DMS79 treated with DMSO at 0.1 percent for 48 hours (cell line): ENCODE measurements at regions not wholly inside any gene's neighbourhood (a gene's known extent, or its start where the extent isn't known, plus 50 kb on each side); places are given as distances from the start of the nearest gene placed in this dataset.

Experiments used
- DNase-seq: peaks from one replicate; lab custom pipeline; 2025; lab: John Stamatoyannopoulos, UW

DNA sequence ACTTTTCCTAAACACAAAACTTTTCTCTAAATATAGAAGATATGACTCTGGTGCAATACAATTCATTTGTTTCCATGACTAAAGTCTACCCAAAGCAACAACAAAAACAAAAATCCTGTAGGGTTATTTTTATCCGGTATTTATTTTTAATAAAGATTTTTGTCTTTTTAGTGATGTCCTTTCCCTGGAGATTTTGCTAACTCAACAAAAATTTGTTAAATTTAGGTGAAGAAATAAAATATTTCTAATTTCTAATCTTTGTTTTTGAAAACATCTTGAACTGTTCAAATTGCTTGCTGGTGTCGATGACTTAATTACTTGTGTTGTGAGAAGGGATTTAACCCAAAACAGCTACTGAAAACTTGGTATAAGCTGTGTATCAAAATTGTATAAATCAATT, 741.8 kb downstream of the HDGFL1 start:
- no peak for DNase-seq

DNA sequence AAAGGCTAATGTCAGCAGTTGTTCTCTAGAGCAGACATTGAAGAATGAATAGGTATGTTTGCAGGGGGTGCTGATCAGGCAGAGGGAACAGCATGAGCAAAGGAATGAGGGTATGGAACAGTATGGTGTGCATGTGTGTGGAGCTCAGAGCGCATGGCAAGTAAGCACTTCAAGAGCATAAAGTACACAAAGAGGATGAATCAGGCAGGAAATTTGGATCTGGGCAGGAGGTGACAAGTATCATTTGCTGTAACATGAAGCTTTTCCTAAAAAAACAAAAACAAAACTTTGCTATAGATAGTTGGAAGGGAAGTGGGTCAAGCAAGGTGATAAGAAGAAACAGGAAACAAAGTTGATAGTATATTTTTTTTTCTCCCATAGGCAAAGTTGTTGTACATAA, 746.8 kb downstream of the HDGFL1 start:
- DNase-seq: no peak

DNA sequence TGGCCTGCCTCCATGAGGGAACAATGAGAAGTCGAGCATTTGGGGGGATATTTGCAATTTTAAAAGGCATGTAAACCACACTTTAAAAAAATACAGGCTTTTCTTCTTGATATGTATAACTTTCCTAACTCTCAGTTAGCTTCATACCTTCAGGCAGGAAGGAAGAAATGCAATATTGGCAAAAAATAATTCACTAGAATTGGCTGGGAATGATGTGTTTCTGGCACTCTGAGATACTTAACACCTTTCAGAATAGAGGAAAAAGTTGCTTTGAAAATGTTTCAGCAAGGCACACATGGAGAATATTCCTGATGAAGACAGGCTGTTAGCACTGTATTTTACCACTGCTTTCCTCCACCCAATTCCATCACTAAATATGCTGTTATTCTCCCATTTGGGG, 747.6 kb downstream of the HDGFL1 start:
- no peak for DNase-seq

DNA sequence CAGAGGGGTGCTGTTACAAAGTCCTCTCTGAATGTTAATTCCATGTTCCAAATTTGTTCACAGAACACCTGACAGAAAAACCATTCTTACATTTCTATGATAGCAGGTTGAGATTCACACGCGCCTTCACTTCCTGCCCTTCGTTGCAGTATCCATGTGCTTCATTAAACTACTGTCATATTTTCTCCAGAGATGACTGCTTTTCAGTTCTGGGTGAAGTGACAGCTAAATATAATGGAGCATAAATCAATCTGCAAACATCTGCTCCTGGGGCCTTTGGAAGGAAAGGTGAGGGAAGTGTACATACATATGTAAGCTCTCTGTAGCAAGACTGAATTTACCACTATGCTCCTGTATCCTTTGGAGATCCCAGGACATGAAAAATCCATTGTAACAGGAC, 750.2 kb downstream of the HDGFL1 start:
- DNase-seq: no peak

DNA sequence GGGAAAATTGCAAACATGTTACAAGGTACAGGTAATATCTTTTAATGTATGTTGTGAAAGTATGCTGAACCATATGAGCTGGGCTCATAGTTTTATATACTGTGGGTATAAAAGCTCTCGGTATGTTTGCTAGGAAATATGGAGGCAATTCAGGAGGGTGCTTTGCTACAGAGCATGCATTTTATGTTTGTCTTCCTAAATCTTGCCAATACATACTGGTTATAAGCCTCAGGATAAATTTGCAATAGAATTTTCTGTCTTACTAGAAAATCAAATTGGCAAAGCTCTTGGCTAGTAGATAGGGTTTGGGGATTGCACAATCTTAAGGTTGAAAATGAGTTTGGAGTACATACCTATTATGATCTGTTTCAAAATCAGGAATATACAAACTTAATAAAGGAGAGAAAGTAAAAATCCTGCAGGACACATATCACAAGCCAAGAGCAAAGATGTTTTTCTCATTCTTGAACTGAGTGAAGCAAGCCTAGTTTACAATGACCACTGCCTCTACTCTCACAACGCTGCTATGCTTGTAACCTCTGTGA, 751.2 kb downstream of the HDGFL1 start:
- DNase-seq: no peak

DNA sequence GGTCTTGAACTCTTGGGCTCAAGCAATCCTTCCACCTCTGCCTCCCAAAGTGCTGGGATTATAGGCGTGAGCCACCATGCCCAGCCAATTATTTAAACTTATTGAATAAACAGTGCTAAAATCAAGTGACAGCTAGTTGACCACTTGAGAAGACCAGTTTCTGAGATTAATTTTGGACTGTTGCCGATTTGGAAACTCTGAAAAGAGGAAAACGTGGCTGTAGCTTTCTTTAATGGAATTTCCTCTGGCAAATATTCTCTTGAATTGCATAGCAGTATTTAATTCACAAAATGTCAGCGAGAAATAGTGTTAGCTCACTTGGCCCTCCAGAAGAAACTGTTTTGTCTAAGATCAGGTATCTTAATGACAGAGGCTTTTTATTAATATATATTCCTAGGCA, 754.5 kb downstream of the HDGFL1 start:
- DNase-seq: no peak

DNA sequence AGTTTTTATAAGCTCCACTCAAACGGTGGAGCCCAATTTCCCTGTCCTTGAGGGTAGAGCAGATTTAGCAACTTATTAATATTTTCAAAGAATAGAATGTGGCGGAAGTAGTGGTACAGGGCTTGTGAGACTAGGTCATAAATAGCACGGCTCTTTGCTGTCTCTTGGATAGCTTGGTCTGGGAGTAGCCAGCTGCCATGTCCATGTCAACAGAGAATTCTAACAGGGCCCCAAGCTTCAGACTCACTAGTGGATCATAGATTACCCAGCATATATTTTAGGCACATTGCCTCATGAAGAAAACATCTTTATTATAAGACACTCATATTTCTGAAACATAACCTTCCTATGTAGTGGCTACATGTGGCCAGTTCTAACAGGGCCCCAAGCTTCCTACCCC, 755.7 kb downstream of the HDGFL1 start:
- no peak for DNase-seq

DNA sequence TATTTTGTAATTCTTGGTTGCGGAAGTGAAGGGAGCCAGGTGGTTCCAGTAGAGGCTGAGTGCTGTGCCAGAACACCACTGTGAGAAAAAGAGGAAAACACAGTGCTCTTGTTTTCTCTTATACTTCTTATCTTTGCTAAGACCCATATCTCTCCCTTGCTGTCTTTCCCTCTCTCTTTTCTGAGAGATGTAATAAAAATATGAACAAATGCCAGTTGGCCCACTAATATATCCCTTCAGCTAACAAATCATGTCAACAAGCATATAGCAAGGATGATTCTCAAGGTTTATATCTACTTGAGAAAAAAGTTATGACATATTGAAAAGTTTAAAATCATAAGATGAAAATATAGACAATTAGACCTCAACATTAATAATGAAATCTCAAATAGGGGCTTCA, 758.3 kb downstream of the HDGFL1 start:
- DNase-seq: no peak

DNA sequence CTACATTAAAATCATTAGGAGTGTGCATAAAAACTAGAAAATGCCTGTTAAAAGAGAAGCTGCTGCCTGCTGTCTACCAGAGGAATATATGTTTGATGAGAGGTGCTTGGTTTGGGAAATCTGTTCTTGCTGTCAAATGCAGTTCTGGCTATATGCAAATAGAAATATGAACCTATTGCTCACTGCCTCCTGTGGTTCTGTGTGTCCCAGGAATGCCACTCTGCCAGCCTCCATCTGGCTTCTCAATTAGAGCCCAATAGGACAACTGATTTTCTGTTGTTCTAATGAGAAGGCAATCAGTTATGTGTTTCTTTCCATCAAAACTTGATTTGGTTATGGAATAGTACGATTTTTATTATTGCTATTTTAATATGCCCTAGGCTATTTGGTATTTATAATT, 759.7 kb downstream of the HDGFL1 start:
- no peak for DNase-seq

DNA sequence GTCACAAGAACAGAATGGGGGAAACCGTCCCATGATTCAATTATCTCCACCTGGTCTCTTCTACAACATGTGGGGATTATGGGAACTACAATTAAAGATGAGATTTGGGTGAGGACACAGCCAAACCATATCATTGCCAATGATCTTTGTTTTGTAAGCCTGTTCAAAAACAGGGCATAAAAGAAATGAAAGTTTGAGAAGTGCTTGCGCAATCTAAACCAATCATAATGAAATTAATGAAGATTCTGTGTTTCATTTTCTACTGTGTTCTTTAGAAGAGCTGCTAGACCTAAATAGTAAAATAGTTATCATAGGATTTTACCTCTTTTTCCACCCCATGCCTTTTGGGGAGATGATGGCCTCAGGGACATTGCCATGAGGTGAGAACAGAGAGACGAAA, 761.3 kb downstream of the HDGFL1 start:
- DNase-seq: no peak

DNA sequence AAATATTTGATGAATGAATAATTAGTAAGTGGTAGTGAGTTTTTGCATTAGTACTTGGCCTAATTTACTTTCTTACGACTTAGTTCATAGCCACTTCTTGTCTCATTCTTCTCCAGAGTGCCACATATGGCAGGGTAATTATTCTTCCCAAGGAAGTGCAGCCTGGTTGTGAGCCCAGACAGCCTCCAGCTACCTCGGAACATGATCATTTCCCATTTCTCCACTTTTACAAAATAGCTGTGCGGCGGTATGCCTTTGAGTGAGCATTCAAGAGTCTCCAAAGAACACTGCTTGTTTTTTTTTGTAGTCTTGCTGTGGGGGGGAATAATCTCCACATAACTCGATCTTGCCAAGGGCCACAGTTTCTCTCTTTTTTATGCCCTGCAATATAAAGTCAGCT, 765.0 kb downstream of the HDGFL1 start:
- no peak for DNase-seq

DNA sequence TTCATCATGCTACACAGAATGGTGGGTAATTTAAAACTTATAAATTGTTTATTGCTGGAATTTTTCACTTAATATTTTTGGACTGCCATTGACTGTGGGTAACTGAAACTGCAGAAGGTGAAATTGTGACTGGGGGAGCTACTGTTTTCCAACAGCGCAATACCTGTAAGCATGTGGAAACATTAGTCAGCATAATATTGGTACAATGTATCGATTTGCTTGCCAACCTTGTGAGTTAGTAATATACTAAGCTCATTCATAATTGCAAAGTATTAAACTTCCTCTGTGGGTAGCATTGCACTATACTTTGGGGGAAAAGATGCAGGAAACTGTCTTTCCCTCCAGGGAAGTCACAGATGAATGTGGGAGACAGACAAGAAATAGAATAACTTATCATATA, 766.5 kb downstream of the HDGFL1 start:
- no peak for DNase-seq

DNA sequence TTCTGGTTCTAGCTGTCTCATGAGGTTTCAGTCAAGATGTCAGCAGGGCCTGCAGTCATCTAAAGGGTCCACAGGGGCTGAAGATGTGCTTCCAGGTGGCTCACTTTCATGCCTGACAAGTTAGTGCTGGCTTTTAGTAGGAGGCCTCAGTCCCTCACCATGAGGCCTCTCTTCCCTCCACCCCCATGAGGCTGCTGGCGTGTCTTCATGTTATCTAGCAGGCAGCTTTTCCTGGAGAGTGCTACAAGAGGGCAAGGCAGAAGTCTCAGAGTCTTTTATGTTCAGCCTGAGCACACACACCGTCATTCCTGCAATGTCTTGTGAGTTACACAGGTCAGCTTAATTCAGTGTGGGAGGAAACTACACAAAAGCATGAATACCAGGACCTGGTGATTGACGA, 769.9 kb downstream of the HDGFL1 start:
- DNase-seq: no peak

DNA sequence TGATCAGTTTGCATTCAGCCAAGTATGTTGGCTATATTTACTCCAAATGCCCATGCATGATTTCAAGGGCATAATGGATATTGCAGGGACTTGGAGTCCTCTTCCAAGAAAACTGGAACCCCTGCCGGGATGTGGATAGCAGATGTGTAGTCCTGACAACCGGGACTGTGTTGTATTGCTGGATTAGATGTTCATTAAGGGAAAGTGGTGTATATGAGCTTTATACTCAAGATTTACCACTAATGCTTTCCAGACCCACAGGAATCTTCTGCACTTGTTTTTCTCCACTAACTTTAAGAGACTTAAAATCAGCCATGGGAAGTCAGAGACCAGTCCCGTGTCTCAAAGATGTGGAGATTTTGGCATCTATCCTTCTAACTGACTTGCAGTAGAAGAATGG, 770.9 kb downstream of the HDGFL1 start:
- no peak for DNase-seq

DNA sequence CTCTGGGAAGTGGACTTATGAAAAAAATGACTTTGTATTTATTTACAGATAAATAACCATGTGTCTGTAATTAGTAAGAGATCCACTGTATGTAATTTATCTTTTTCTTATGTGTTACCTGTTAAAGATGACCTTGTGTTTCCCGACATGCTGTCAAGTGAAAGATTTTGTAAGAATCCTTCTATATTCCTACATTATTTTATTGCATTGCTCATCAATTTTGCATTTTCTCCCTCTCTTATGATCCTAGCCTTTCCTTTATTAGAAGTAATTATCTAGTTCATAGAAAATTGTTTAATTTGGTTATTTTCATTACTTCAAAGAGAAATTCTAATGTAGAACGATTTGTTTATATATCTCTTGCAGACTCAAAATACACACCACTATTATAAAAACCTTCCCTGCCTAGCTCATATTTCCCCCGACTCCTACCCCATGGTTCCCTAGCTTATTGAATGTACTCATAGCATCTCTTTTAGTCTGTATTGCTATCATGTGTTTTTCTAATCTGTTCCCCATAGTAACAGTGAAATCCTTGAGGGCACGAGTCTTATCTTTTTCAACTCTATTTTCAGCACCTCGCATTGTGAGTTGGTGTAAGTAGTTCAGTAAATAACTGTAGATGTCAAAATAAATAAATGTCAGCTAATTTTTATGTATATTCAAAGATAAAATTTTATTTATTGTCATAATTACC, 774.4 kb downstream of the HDGFL1 start:
- DNase-seq: no peak

DNA sequence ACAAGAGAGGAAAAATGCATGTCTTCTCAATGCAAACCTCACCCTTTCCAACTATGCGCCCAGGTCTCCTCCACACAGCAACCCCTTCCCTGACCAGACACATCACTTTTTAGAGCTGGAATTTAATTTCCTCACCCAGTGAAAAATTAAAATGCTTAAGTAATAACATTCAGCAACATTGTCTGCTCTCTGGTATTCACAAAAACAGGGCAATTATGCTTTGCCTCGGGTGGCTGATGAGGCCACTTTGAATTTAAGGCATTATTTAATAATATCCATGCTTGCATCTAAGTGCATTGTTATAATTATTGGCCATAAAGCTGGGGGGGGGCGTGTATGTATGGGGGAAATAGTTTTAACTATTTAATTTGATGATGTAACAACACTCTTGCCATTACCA, 777.8 kb upstream of the NRSN1 start:
- no peak for DNase-seq

DNA sequence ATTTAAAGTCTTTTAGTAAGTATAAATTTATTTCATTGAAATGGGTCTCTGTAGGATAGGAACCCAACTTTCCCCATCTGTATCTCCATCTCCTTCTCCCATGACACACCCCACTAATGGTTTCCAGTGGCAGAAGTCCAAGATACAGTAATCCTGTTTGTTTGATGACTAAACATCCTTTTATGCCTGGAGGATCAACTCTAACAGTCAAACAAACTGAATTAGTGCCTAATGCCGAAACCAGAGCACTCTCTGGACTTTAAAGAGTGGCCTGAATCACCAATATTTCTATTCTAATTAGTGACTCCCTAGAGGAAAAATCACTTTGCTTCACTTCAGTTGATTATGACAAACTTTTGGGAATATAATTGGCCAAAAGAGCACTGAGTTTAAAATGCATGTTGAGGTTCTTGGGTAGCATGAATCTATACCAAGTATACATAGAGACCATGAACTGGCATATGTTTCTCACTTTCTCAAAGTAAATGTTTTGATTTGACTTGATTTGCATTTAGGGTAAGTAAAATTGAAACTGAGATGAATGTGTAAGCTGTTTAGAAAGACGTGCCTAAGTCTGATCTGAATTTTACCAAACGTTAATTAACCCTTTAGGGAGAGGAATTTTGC, 776.4 kb upstream of the NRSN1 start:
- DNase-seq: no peak

DNA sequence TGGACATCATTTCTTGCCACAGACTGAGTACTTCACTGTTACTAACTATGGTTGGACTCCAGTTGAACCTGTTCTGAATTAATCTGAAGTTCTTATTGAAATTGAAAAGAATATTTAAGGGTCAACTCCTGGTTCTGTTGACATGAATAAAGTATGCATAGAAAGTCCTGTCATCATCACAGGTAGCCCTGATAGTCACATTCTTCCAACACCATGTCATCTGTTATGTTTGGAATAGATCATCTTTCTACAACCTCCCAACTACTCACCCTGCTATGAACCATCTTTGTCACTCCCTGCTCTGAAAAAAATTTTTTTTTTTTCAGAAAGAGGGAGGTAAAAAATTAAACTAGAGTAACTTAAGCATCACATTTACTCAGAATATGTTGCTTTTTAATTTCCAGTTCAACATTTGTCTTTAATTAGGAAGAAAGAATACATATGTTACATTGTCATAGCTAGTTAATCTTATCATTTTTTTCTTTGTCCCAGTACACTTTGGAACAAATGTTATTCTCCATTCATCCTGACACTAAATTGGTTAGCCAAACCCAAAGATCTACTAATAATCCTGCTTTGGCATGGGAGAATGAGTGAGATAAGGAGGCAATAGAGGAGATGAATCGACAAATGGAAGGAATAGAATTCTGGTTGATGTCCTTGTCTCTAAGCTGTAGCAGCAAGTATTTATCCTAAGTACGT, 775.1 kb upstream of the NRSN1 start:
- no peak for DNase-seq

DNA sequence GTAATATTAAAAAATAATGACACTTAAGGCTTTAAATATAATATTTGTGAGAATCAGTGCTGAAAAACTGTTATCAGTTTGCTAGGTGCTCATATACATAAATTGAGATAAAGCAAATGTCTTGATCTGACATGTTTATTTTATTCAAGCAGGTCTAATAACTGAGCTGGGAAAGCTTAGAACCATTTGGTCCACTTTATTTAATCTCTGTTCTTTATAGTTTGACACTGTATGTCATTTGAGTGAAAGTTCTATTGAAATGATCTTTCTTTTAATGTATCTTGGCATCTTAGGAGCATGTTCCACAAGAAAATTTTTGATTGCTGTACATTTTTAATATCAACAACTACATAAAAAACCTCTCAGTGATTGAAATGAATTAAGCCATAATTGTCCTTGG, 772.0 kb upstream of the NRSN1 start:
- DNase-seq: no peak

DNA sequence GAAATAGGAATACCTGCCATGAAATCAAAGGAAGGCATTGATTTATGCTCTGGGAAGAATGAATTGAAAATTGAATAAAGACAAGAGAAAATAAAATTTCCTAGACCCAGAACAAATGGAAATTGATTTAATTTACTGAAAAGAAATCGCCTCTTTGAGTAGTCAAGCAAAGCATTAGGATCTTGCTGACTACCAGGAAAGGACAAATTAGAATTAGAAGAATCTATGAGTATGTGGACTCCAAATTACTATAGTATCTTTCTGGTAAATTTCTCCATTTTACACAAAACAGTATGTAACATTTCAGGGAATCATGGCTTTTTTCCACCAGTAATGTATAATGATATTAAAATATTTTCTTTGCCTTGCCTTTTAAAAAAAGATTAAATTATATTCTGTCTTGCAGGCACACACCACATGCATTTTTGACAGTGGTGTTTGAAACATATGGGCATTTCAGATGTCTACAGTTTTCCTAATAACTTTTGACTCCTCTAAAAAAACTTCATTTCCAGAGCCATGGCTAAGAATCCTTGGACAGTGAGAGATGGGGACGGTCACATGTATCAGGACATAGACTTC, 768.7 kb upstream of the NRSN1 start:
- DNase-seq: no peak

DNA sequence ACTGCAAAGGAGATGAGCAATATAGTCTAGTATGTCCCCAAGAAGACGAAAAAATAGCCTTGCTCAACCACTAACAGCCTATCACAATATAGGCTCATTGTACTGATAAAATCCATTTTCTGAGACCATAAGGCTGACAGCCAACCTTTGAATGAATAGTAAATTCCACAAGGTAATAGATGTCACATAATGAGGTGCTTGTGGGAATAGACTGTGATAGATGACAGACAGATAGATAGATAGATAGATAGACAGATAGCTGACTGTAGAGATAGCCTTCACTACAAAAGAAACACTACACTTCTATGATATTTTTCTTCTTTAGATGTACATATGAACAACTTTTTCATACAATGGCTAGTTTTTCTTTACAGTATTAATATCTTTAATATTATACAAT, 760.3 kb upstream of the NRSN1 start:
- no peak for DNase-seq

DNA sequence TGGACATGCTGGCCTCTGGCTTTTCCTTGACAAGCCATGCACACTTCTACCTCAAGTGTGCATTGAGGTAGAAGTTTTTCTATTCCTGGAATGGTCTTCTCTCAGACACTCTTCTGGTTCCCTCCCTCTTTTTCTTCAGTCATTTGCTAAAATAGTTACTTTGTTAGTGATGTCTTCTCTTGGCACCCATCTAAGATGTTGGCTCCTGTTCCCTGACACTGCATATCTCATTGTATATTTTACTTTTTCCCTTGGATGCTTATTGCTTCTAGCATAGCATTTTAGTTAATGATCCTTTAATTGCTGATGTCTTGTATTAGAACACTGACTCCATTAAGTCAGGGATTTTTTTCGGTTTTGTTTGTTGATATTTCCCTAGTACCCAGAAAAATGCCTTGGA, 758.7 kb upstream of the NRSN1 start:
- no peak for DNase-seq

DNA sequence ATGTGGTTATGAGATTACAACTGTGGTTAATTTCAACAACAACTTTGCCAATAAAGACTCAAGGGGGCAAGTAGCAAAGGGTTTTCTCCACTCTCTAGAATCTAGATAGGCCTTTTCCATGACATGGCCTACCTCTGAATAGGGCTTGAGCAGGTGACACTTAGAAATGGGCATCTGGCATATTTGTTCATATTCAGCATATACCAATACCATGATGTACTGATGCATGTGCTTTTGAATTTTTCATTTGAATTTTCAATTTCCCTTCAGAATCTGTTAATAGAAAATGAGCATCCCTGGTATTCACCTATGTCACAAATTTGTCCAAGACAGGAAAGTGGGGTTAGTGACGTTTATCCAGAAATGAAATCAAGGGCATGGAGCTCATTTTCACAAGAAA, 757.5 kb upstream of the NRSN1 start:
- DNase-seq: no peak
